H1 (cell line): ENCODE measurements at regions not wholly inside any gene's neighbourhood (a gene's known extent, or its start where the extent isn't known, plus 50 kb on each side); places are given as distances from the start of the nearest gene placed in this dataset.

Source experiments
- CTCF ChIA-PET: fragments of 300-600 bp; sonication (Branson Sonifier 250); formaldehyde crosslinking; loops from one replicate; lab custom pipeline; 2021; ENCODE audit not compliant: partially characterized antibody; lab: Charles Lee
- POLR2A ChIA-PET: fragments of 300-600 bp; sonication (Branson Sonifier 250); formaldehyde crosslinking; loops from one replicate; lab custom pipeline; 2021; ENCODE audit warnings: inconsistent platforms; ENCODE audit not compliant: partially characterized antibody; lab: Charles Lee
- DNase-seq, 2 experiments: peaks; one replicate each; pipeline versions ENCODE4 v3.0.0 to v3.0.0-alpha.2; 2010 to 2022; ENCODE audit warnings: low spot score in 2 of 2, low read depth in 1 of 2, mixed read lengths in 1 of 2
- FAIRE-seq: peaks from 2 replicates; lab custom pipeline; 2011; peaks lifted over from hg19 to GRCh38; lab: Jason Lieb, UNC
- H2AFZ ChIP-seq: 2 replicates; pipeline ENCODE4 v1.8.1; 2012; ENCODE audit warnings: low read length, inconsistent platforms
- H2AK5ac ChIP-seq: 2 replicates; pipeline ENCODE4 v1.6.1; 2013; ENCODE audit warnings: low read depth, low read length
- H2BK120ac ChIP-seq: replicated peaks from 2 replicates; pipeline ENCODE3; 2013; ENCODE audit warnings: low read depth, low read length, inconsistent platforms
- H2BK12ac ChIP-seq: 2 replicates; pipeline ENCODE4 v1.6.1; 2013; ENCODE audit warnings: low read depth, low read length
- H2BK15ac ChIP-seq: 2 replicates; pipeline ENCODE4 v1.6.1; 2013; ENCODE audit warnings: low read length
- H2BK20ac ChIP-seq: 2 replicates; pipeline ENCODE4 v1.6.1; 2013; ENCODE audit warnings: low read length
- H2BK5ac ChIP-seq: 2 replicates; pipeline ENCODE4 v1.6.1; 2013; ENCODE audit warnings: low read depth, low read length
- H3K14ac ChIP-seq: 2 replicates; pipeline ENCODE4 v1.6.1; 2013; ENCODE audit warnings: inconsistent platforms; ENCODE audit not compliant: insufficient read length
- H3K18ac ChIP-seq: 2 replicates; pipeline ENCODE4 v1.6.1; 2013; ENCODE audit warnings: low read length; ENCODE audit errors: extremely low read depth
- H3K23ac ChIP-seq: 2 replicates; pipeline ENCODE4 v1.6.1; 2013; ENCODE audit warnings: inconsistent platforms; ENCODE audit not compliant: insufficient read length
- H3K23me2 ChIP-seq: 2 replicates; pipeline ENCODE4 v1.6.1; 2013; ENCODE audit warnings: low read depth, low read length
- H3K27ac ChIP-seq: 2 replicates; pipeline ENCODE4 v1.6.1; 2011; ENCODE audit warnings: low read depth, low read length, inconsistent platforms
- H3K27me3 ChIP-seq, 4 experiments: replicated peaks in 1 of 4; 1 replicate in 1 of 4; 2 replicates in 3 of 4; pipeline versions ENCODE4 v1.6.1 to v1.8.1; 2011 to 2013; ENCODE audit warnings: low read length in 3 of 4, mild to moderate bottlenecking in 3 of 4, inconsistent platforms in 2 of 4, mixed read lengths in 2 of 4, moderate library complexity in 1 of 4; ENCODE audit not compliant: control insufficient read depth in 3 of 4, insufficient read depth in 3 of 4; ENCODE audit errors: extremely low read depth in 1 of 4
- H3K36me3 ChIP-seq, 4 experiments: 2 replicates each; pipeline versions ENCODE4 v1.6.1 to v1.8.1; 2011 to 2013; ENCODE audit warnings: mild to moderate bottlenecking in 4 of 4, low read length in 3 of 4, moderate library complexity in 2 of 4, control low read depth in 1 of 4, inconsistent platforms in 1 of 4; ENCODE audit not compliant: insufficient read depth in 4 of 4, control insufficient read depth in 2 of 4
- H3K4ac ChIP-seq: replicated peaks from 2 replicates; pipeline ENCODE3; 2013; ENCODE audit warnings: low read length, low read depth, mixed read lengths, inconsistent platforms; ENCODE audit not compliant: insufficient read length
- H3K4me1 ChIP-seq, 4 experiments: replicated peaks in 1 of 4; 1 replicate in 1 of 4; 2 replicates in 3 of 4; pipeline versions ENCODE4 v1.6.1 to v1.8.1; 2011 to 2013; ENCODE audit warnings: low read length in 3 of 4, inconsistent platforms in 2 of 4, mixed read lengths in 1 of 4; ENCODE audit not compliant: insufficient read depth in 4 of 4, control insufficient read depth in 3 of 4
- H3K4me2 ChIP-seq, 2 experiments: 2 replicates each; pipeline versions ENCODE4 v1.6.1 to v1.8.1; 2011 to 2013; ENCODE audit warnings: low read depth in 2 of 2, low read length in 2 of 2, control low read depth in 1 of 2, inconsistent platforms in 1 of 2, mild to moderate bottlenecking in 1 of 2; ENCODE audit not compliant: insufficient read depth in 1 of 2
- H3K4me3 ChIP-seq, 4 experiments: fragments of 200-600, 300-600 bp in 1 of 4; sonication (generic), shearing (Covaris generic), sonication (Bioruptor Twin) in 1 of 4; 2 replicates each; pipeline versions ENCODE4 v1.5.1 to v1.8.1; 2011 to 2016; ENCODE audit warnings: low read length in 4 of 4, low read depth in 3 of 4, control low read depth in 2 of 4, inconsistent platforms in 2 of 4, mild to moderate bottlenecking in 2 of 4, mixed read lengths in 1 of 4, moderate library complexity in 1 of 4; ENCODE audit not compliant: insufficient read depth in 2 of 4; ENCODE audit errors: extremely low read depth in 1 of 4
- H3K56ac ChIP-seq: replicated peaks from 2 replicates; pipeline ENCODE3; 2013; ENCODE audit warnings: low read depth, mild to moderate bottlenecking, mixed read lengths, low read length, inconsistent platforms; ENCODE audit not compliant: insufficient read length
- H3K79me1 ChIP-seq: 2 replicates; pipeline ENCODE4 v1.6.1; 2013; ENCODE audit warnings: low read depth, low read length, control low read depth
- H3K79me2 ChIP-seq, 2 experiments: 2 replicates each; pipeline versions ENCODE4 v1.6.1 to v1.8.1; 2012 to 2013; ENCODE audit warnings: low read length in 2 of 2, mild to moderate bottlenecking in 2 of 2, inconsistent platforms in 1 of 2; ENCODE audit not compliant: insufficient read depth in 2 of 2, control insufficient read depth in 1 of 2
- H3K9ac ChIP-seq, 4 experiments: replicated peaks in 1 of 4; 1 replicate in 1 of 4; 2 replicates in 3 of 4; pipeline versions ENCODE4 v1.6.1 to v1.8.1; 2011 to 2013; ENCODE audit warnings: low read depth in 3 of 4, low read length in 3 of 4, control low read depth in 2 of 4, mild to moderate bottlenecking in 2 of 4, moderate library complexity in 2 of 4, inconsistent platforms in 1 of 4; ENCODE audit errors: extremely low read depth in 1 of 4
- H3K9me3 ChIP-seq, 2 experiments: 2 replicates each; pipeline versions ENCODE4 v1.6.1 to v1.8.1; 2012 to 2013; ENCODE audit warnings: mild to moderate bottlenecking in 2 of 2, moderate library complexity in 2 of 2, control low read depth in 1 of 2, inconsistent platforms in 1 of 2, low read depth in 1 of 2, low read length in 1 of 2, mixed read lengths in 1 of 2; ENCODE audit not compliant: insufficient read depth in 2 of 2
- H4K20me1 ChIP-seq, 2 experiments: replicated peaks in 1 of 2; 2 replicates each; pipeline versions ENCODE3 to v1.8.1; 2011 to 2013; ENCODE audit warnings: inconsistent platforms in 2 of 2, low read length in 2 of 2, mild to moderate bottlenecking in 1 of 2; ENCODE audit not compliant: insufficient read depth in 2 of 2, control insufficient read depth in 1 of 2
- H4K5ac ChIP-seq: 2 replicates; pipeline ENCODE4 v1.6.1; 2013; ENCODE audit warnings: low read length, low read depth, mixed read lengths, inconsistent platforms; ENCODE audit not compliant: insufficient read length
- H4K8ac ChIP-seq: 2 replicates; pipeline ENCODE4 v1.8.0; 2013; ENCODE audit warnings: mild to moderate bottlenecking, moderate library complexity, low read length, inconsistent platforms; ENCODE audit not compliant: insufficient read depth; ENCODE audit errors: extremely low read depth
- H4K91ac ChIP-seq: replicated peaks from 2 replicates; pipeline ENCODE3; 2013; ENCODE audit warnings: low read length, mixed read lengths, inconsistent platforms; ENCODE audit not compliant: insufficient read length
- CEBPB ChIP-seq: IDR thresholded peaks from 2 replicates; pipeline ENCODE4 v1.6.1; 2012; ENCODE audit warnings: low read depth, low read length
- POU5F1 ChIP-seq: IDR thresholded peaks from 2 replicates; pipeline ENCODE4 v1.6.1; 2011; ENCODE audit warnings: low read depth, mild to moderate bottlenecking, low read length, moderate library complexity
- SIRT6 ChIP-seq: IDR thresholded peaks from one replicate; pipeline ENCODE4 v1.7.1; 2012; ENCODE audit warnings: low read length, inconsistent platforms
- TCF12 ChIP-seq: IDR thresholded peaks from 2 replicates; pipeline ENCODE4 v1.6.1; 2011; ENCODE audit warnings: low read depth, mild to moderate bottlenecking, low read length
- WGBS, 2 experiments: shearing (Covaris generic) in 1 of 2; methylation state at CpG; one replicate each; pipeline versions ENCODE4 v1.1.6 to v1.1.7; 2013 to 2015; ENCODE audit warnings: low lambda C conversion rate in 2 of 2, mixed read lengths in 2 of 2, inconsistent platforms in 1 of 2, low coverage in 1 of 2, missing lambda C conversion rate in 1 of 2; ENCODE audit not compliant: insufficient replicate concordance in 2 of 2, insufficient coverage in 1 of 2, insufficient read length in 1 of 2; ENCODE audit errors: extremely low coverage in 1 of 2, missing lambda C conversion rate in 1 of 2; 5-methylcytosine and 5-hydroxymethylcytosine counted together

DNA sequence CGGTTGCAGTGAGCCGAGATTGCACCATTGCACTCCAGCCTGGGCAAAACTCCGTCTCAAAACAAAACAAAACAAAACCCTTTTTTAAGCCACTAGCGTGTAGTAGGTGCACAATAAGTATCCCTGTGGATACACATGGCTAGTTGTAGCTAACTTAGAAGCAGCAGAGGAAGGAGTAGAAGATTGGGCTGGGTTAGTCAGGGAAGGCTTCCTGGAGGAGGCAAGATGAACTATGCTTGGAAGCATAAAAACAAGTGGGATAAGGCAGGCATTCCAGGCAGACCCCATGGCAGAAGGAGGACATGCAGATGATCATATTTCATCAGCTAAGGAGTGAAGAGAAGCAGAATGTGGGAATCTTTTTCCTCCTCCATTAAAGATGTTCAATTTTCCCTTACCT is 83.4 kb downstream of the IRX5 start:
- POLR2A ChIA-PET: no interaction called here
- Histone ChIP-seq H3K27ac (no peak overlapping the region), H3K9me3 (no peaks in the 10 kb centered on the region), H4K8ac (no peak overlapping the region), H4K20me1 (no peaks in the 10 kb centered on the region), H2AK5ac (no peak overlapping the region), H2BK15ac (no peak overlapping the region), H3K79me1 (no peaks in the 10 kb centered on the region), H3K79me2 (no peaks in the 10 kb centered on the region), H3K4ac (no peak overlapping the region), H3K9ac (no peak overlapping the region), H2BK12ac (no peak overlapping the region), H3K36me3 (no peaks in the 10 kb centered on the region), H3K14ac (no peak overlapping the region), H3K23ac (no peak overlapping the region), H4K5ac (no peak overlapping the region), H2BK5ac (no peak overlapping the region), H4K91ac (no peak overlapping the region), H2BK20ac (no peak overlapping the region), H3K4me1 (no peaks in the 10 kb centered on the region), H2AFZ (no peak overlapping the region), H3K27me3 (no peaks in the 10 kb centered on the region), H2BK120ac (no peak overlapping the region), H3K4me2 (no peak overlapping the region), H3K18ac (no peak overlapping the region), H3K56ac (no peak overlapping the region), H3K23me2 (no peaks in the 10 kb centered on the region), H3K4me3 (no peak overlapping the region)
- CTCF ChIA-PET: interaction anchor here (0.6 to 0.9 kb wide), 2 partner anchors 8 to 245 kb away, joined by 3 read pairs; no protein-coding TSS in a partner anchor
- TF ChIP-seq TCF12 (no peak), CEBPB (no peak), SIRT6 (no peak), POU5F1 (no peak)
- no peak for DNase-seq
- 97% methylated on average over 4 of the region's 4 CpGs; no CpG with 5 or more reads in 1 of the 2 experiments for WGBS, 2 experiments
- FAIRE-seq: no peak
